Esophagus muscularis mucosa (tissue), 4 donors: ENCODE measurements at regions not wholly inside any gene's neighbourhood (a gene's known extent, or its start where the extent isn't known, plus 50 kb on each side); places are given as distances from the start of the nearest gene placed in this dataset.

Experiments used
- EP300 ChIP-seq: sonication (generic); formaldehyde crosslinking; IDR thresholded peaks from one replicate; pipeline ENCODE4 v1.6.1; 2017; ENCODE audit warnings: antibody characterized with exemption
- POLR2A ChIP-seq: fragments of 450-650 bp; IDR thresholded peaks from one replicate; pipeline ENCODE4 v1.6.1; 2017; ENCODE audit warnings: antibody characterized with exemption, moderate library complexity, mild to moderate bottlenecking, low read depth
- TF ChIP-seq, protein P1 (sequence below), 3 experiments: fragments of 200-600 bp in 2 of 3; fragments of 450-650 bp in 1 of 3; sonication (generic) in 2 of 3; IDR thresholded peaks; one replicate each; pipeline ENCODE4 v1.5.1; 2017 to 2019; ENCODE audit warnings: antibody characterized with exemption in 3 of 3, mild to moderate bottlenecking in 2 of 3, moderate library complexity in 1 of 3

DNA sequence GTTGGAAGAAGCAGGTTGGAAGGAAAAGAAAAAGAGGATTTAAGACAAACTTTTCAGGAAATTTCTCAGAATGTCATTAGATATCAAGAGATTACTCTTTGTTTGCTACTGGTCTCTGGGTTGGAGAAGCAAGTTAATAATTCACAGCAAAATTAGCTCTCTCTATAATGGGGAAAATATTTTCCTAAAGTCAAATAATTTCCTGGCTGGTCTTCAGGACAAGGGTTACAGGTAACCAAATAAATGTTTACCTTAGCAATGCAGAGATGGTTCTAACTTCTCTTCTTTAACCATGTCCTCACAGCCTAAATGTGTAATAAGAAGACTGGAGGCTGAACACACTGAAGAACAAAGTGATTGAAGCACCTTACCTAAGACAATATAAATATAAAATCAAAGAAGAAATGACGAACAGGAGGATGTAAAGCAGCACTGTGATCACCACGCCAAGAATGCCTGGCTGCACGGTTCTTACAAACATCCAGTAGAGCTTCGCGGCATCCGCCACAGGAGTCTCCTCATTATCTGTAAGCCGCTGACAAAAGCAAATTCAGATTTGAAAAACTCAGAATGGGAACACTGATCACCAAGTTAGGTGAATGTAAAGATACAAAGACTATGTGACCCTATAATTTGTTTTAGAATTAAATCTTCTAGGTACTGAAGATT is 717.5 kb downstream of the TFAP2A start:
- TF ChIP-seq, protein P1, sequence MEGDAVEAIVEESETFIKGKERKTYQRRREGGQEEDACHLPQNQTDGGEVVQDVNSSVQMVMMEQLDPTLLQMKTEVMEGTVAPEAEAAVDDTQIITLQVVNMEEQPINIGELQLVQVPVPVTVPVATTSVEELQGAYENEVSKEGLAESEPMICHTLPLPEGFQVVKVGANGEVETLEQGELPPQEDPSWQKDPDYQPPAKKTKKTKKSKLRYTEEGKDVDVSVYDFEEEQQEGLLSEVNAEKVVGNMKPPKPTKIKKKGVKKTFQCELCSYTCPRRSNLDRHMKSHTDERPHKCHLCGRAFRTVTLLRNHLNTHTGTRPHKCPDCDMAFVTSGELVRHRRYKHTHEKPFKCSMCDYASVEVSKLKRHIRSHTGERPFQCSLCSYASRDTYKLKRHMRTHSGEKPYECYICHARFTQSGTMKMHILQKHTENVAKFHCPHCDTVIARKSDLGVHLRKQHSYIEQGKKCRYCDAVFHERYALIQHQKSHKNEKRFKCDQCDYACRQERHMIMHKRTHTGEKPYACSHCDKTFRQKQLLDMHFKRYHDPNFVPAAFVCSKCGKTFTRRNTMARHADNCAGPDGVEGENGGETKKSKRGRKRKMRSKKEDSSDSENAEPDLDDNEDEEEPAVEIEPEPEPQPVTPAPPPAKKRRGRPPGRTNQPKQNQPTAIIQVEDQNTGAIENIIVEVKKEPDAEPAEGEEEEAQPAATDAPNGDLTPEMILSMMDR (IDR thresholded peaks at IDR 0.05): no peak
- TF ChIP-seq POLR2A (no peak), EP300 (no peak)
